Fibroblast of lung (primary cell): ENCODE measurements at regions not wholly inside any gene's neighbourhood (a gene's known extent, or its start where the extent isn't known, plus 50 kb on each side); places are given as distances from the start of the nearest gene placed in this dataset.

Source experiments
- DNase-seq, 2 donors: peaks; one replicate each; pipeline versions ENCODE4 v3.0.0 to v3.0.0-alpha.2; 2010; ENCODE audit warnings: low read depth in 2 of 2
- H2AFZ ChIP-seq: 2 replicates; pipeline ENCODE4 v1.5.1; 2012; ENCODE audit warnings: low read length, control low read depth, inconsistent platforms
- H3K27ac ChIP-seq: 2 replicates; pipeline ENCODE4 v1.5.1; 2011; ENCODE audit warnings: low read length, control low read depth; ENCODE audit not compliant: insufficient read depth
- H3K27me3 ChIP-seq: 2 replicates; pipeline ENCODE4 v1.5.1; 2011; ENCODE audit warnings: mild to moderate bottlenecking, low read length; ENCODE audit not compliant: control insufficient read depth, insufficient read depth
- H3K36me3 ChIP-seq: 2 replicates; pipeline ENCODE4 v1.5.1; 2011; ENCODE audit warnings: low read length; ENCODE audit not compliant: control insufficient read depth, insufficient read depth
- H3K4me1 ChIP-seq: 2 replicates; pipeline ENCODE4 v1.5.1; 2011; ENCODE audit warnings: low read length; ENCODE audit not compliant: control insufficient read depth, insufficient read depth; ENCODE audit errors: extremely low read depth
- H3K4me2 ChIP-seq: 2 replicates; pipeline ENCODE4 v1.5.1; 2011; ENCODE audit warnings: low read length, control low read depth; ENCODE audit not compliant: insufficient read depth; ENCODE audit errors: extremely low read depth
- H3K4me3 ChIP-seq, 4 experiments: fragments of 200-600 bp in 1 of 4; sonication (generic) in 1 of 4; replicated peaks in 1 of 4; 2 replicates each; pipeline ENCODE4 v1.5.1; 2011 to 2016; ENCODE audit warnings: low read length in 4 of 4, low read depth in 3 of 4, mild to moderate bottlenecking in 3 of 4, control low read depth in 2 of 4, inconsistent platforms in 1 of 4, mixed read lengths in 1 of 4; ENCODE audit not compliant: insufficient read depth in 1 of 4; ENCODE audit errors: control extremely low read depth in 1 of 4
- H3K79me2 ChIP-seq: 2 replicates; pipeline ENCODE4 v1.5.1; 2012; ENCODE audit warnings: mild to moderate bottlenecking, low read length, inconsistent platforms; ENCODE audit not compliant: control insufficient read depth, insufficient read depth
- H3K9ac ChIP-seq: 2 replicates; pipeline ENCODE4 v1.5.1; 2011; ENCODE audit warnings: mild to moderate bottlenecking, low read length, control low read depth; ENCODE audit not compliant: insufficient read depth
- H3K9me3 ChIP-seq: 2 replicates; pipeline ENCODE4 v1.5.1; 2012; ENCODE audit warnings: low read depth, low read length; ENCODE audit not compliant: control insufficient read depth, insufficient read depth
- H4K20me1 ChIP-seq: 2 replicates; pipeline ENCODE4 v1.5.1; 2011; ENCODE audit warnings: low read length; ENCODE audit not compliant: control insufficient read depth, insufficient read depth; ENCODE audit errors: extremely low read depth
- EZH2 ChIP-seq: IDR thresholded peaks from 2 replicates; pipeline ENCODE4 v1.5.1; 2012; ENCODE audit warnings: low read length, control low read depth, mild to moderate bottlenecking; ENCODE audit errors: missing control alignments
- TF ChIP-seq, protein P1 (sequence below), 2 donors: IDR thresholded peaks in 1 of 2; conservative IDR thresholded peaks in 1 of 2; 1 replicate in 1 of 2; 2 replicates in 1 of 2; pipeline ENCODE4 v1.5.1; 2011 to 2012; ENCODE audit warnings: low read length in 2 of 2, control low read depth in 1 of 2, inconsistent platforms in 1 of 2, low read depth in 1 of 2, mild to moderate bottlenecking in 1 of 2

DNA sequence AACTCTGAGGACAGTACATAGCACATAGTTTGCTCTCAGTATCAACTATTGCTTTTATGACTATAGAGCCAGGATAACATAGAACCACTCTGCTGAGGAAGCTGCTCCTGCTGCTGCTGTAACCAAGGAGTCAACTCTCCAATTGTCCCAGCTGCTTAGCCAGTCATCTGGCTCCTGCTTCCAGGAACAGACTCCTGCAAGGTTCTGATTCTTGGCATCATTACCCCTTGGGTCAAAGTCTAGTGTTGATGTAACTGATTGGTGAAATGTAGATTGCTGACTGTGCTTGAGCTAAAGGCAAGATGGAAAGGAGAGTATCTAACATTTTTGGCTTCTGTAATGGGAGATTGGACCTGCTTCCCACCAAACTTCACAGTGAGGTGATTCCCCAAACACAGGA, 261.9 kb upstream of the FSHR start:
- Histone ChIP-seq H4K20me1 (no peaks in the 10 kb centered on the region), H3K9ac (no peak overlapping the region), H3K9me3 (no peaks in the 10 kb centered on the region), H3K27me3 (no peaks in the 10 kb centered on the region), H3K27ac (no peak overlapping the region), H3K36me3 (no peaks in the 10 kb centered on the region), H3K4me3 (no peak overlapping the region), H2AFZ (no peak overlapping the region), H3K79me2 (no peaks in the 10 kb centered on the region), H3K4me2 (no peak overlapping the region), H3K4me1 (no peaks in the 10 kb centered on the region)
- no peak for TF ChIP-seq EZH2
- TF ChIP-seq, protein P1, sequence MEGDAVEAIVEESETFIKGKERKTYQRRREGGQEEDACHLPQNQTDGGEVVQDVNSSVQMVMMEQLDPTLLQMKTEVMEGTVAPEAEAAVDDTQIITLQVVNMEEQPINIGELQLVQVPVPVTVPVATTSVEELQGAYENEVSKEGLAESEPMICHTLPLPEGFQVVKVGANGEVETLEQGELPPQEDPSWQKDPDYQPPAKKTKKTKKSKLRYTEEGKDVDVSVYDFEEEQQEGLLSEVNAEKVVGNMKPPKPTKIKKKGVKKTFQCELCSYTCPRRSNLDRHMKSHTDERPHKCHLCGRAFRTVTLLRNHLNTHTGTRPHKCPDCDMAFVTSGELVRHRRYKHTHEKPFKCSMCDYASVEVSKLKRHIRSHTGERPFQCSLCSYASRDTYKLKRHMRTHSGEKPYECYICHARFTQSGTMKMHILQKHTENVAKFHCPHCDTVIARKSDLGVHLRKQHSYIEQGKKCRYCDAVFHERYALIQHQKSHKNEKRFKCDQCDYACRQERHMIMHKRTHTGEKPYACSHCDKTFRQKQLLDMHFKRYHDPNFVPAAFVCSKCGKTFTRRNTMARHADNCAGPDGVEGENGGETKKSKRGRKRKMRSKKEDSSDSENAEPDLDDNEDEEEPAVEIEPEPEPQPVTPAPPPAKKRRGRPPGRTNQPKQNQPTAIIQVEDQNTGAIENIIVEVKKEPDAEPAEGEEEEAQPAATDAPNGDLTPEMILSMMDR (conservative IDR thresholded peaks at IDR 0.05 in 1 of 2, IDR thresholded peaks at IDR 0.05 in 1 of 2; ENCODE audit: low read depth in 1 of 2, low read length in 2 of 2) = no peak
- DNase-seq = no peak

GRCh38 chr2:49404108-49404507, 249.8 kb upstream of the FSHR start:
- H3K4me1 ChIP-seq = no peaks in the 10 kb centered on the region
- H3K4me3 ChIP-seq = no peak overlapping the region
- H3K27ac ChIP-seq = no peak overlapping the region
- H3K4me2 ChIP-seq = no peak overlapping the region
- no peaks in the 10 kb centered on the region for H3K36me3 ChIP-seq
- H4K20me1 ChIP-seq = no peaks in the 10 kb centered on the region
- no peak for DNase-seq
- H3K27me3 ChIP-seq = no peaks in the 10 kb centered on the region
- no peak overlapping the region for H3K9ac ChIP-seq
- no peak overlapping the region for H2AFZ ChIP-seq
- no peaks in the 10 kb centered on the region for H3K9me3 ChIP-seq
- H3K79me2 ChIP-seq = no peaks in the 10 kb centered on the region
- no peak for TF ChIP-seq EZH2
- TF ChIP-seq, protein P1 (conservative IDR thresholded peaks at IDR 0.05 in 1 of 2, IDR thresholded peaks at IDR 0.05 in 1 of 2; ENCODE audit: low read depth in 1 of 2, low read length in 2 of 2) = no peak

GRCh38 chr2:49403637-49404036, 249.3 kb upstream of the FSHR start:
- Histone ChIP-seq H3K4me3 (no peak overlapping the region), H3K4me2 (no peak overlapping the region), H3K4me1 (no peaks in the 10 kb centered on the region), H4K20me1 (no peaks in the 10 kb centered on the region), H3K36me3 (no peaks in the 10 kb centered on the region), H2AFZ (no peak overlapping the region), H3K27me3 (no peaks in the 10 kb centered on the region), H3K27ac (no peak overlapping the region), H3K79me2 (no peaks in the 10 kb centered on the region), H3K9me3 (no peaks in the 10 kb centered on the region), H3K9ac (no peak overlapping the region)
- TF ChIP-seq, protein P1 (conservative IDR thresholded peaks at IDR 0.05 in 1 of 2, IDR thresholded peaks at IDR 0.05 in 1 of 2; ENCODE audit: low read depth in 1 of 2, low read length in 2 of 2) = no peak
- no peak for TF ChIP-seq EZH2
- DNase-seq = no peak
